Neural cell (in vitro differentiated cells): ENCODE measurements at regions not wholly inside any gene's neighbourhood (a gene's known extent, or its start where the extent isn't known, plus 50 kb on each side); places are given as distances from the start of the nearest gene placed in this dataset.

ENCODE experiments used
- CTCF ChIP-seq: fragments of 450-650 bp; IDR thresholded peaks from 2 replicates; pipeline ENCODE4 v1.5.1; 2014; ENCODE audit warnings: antibody characterized with exemption, mild to moderate bottlenecking, moderate library complexity; ENCODE audit not compliant: poor library complexity, severe bottlenecking
- REST ChIP-seq: IDR thresholded peaks from 2 replicates; pipeline ENCODE4 v1.6.1; 2012; ENCODE audit warnings: borderline replicate concordance

DNA sequence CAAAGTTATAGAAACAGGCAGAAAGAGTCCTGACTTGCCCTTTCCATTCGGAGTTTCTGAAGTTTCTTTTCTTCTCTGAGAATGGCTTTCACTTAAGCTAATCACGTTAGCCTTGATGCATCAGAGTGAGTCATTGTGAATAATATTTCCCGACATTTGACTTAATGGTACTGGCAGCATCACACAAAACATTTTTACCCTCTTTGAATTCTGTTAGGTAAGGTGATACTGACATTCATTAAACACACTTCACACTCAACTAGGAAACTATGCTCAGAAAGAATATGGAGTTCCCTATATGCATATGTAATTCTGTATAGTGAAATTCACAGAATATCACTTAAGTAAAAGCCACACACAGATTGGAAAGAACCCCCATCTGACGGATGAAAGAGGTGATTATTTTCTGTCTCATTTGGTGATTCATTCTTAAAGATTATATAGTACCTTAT lies 120.8 kb upstream of the ARHGAP20 start:
- TF ChIP-seq CTCF (no peak), REST (no peak)
